Caki2 (cell line): ENCODE measurements at regions not wholly inside any gene's neighbourhood (a gene's known extent, or its start where the extent isn't known, plus 50 kb on each side); places are given as distances from the start of the nearest gene placed in this dataset.

Experiments
- DNase-seq: peaks from one replicate; pipeline ENCODE4 v3.0.0-alpha.2; 2015; ENCODE audit warnings: low read depth
- in situ Hi-C: cut with HindIII; loops from 2 replicates; pipeline ENCODE4 v1.10.0; 2016; ENCODE audit warnings: low sequenced_read_pairs, low pct_unique_long_range_greater_than_20kb, mixed read lengths

DNA sequence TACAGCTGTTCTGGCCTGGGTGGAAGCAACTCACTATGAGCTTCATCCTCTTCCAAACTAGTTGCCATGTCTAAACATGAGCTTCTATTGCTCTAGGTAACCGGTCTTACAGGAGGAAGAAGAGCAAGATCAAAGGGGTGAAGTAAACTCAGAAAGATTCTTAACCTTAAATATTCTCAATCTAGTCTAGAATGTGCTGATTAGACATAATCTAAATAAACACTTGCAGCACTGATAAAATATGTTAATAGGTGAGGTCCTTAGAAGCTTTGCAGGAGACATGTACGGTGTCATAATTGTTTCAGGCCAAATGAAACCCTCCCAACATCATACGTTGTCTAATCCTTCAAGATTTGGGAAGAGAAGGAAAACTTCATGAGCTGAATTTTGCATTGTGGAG, 431.6 kb upstream of the FSHR start:
- in situ Hi-C loops, result no loop called here
- no peak for DNase-seq

DNA sequence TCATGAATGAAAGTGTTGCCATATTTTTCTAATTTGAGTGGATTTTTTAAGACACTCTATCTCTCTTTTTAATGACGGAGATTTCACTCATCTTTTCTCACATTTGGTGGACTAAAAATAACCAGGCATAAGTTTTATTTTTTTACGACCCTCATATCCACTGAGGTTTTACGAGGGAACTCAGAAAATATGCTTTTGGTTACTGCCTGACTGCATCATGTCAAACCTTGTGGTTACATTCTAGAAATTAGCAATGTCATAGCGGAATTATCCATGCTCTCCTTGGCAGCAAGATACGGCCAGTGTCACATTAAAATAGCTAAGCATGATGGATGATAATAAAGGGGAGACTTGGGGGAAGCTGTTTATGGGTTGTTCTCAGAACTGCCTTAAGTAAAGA, 428.6 kb upstream of the FSHR start:
- in situ Hi-C loops, result no loop called here
- no peak for DNase-seq

DNA sequence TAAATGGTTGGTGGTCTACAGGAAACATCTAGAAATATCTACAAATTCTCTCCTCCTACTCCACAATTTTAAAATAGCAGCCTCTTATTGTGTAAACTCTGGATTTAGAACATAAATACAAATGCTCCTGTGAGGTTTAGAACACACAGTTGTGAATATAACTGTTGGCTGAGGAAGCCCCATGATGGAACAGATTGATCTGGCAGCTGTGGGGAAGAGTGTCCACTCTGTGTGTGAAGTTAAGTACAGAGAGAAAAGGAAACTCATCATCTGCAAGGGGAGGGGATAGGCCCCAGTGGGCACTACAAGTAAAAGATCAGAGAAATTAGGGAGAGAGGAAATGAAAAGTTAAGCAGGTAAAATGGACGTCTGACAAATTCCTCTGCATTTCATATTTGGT, 422.7 kb upstream of the FSHR start:
- in situ Hi-C loops, result no loop called here
- no peak for DNase-seq

DNA sequence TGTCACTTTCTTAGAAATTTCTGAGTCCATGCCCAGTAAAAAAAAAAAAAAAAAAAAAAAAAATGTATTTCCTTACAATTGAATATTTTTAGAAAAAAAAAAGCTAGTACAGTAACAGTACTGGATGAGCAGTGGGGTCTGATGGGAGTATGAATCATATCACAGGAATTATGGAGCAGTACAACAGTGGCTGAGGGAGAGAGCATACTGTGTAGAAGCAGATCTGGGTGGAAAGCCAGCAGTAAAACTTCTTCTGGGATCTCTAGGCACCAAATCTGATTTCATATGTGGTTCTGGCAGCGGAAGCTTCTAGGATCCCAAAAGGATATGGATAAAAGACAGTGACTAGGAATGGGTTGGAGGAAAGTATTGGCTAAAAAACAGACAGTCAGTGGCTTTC, 414.9 kb upstream of the FSHR start:
- in situ Hi-C loops, result no loop called here
- DNase-seq, result no peak

DNA sequence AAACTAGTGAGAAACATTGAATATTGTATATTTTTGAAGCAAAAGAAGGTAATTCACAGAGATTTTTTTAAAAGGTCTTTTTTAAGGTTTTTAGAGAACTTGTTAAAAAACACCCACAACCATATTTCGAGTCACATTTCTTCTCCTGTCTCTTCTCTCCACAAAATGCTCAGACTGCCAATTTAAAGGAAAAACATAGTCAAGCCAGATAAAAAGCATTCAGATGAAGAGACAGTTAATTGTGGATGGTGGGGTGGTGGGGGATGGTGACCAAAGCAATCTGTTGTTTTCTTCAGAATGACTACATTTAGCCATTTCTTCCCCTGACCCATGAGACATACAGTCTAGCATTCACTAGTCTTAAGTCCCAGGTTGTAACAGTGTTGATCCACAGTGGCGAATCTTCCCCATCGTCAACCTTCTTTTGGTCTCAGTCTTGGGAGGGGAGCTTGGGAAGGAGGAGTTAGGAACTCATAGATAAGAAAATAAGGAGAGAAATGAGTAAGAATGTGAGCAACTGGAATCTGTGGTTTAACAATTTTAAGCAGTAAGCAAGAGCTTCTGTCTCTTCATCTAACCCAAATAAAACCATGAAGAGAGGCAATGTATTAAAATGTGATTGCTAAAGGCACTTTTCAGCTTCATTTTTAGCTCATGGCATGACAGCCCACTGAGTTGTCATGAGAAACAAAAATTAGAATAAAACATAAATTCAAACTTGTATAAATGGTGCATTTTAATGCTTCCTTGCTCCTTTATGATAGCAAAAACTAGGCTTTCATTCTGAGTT, 413.7 kb upstream of the FSHR start:
- no peak for DNase-seq
- in situ Hi-C loops, result no loop called here

DNA sequence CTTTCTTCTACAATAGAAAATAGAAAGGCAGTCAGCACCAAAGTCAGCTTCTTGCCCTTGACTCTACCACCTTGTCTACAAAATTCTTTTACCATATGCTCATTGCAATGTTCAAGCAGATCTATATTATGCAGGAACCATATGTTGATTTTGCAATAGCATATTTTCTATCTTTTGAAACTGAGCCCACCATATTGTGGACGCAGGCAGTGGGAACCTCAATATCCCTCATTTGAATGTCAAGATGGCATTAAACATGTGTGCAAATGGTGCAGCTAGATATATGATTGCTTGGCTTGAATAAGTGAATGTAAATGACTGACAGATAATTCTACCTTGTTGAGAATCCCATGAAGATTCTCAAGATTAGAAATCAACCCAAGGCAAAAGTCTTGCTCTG, 412.7 kb upstream of the FSHR start:
- no peak for DNase-seq
- in situ Hi-C loops, result no loop called here

DNA sequence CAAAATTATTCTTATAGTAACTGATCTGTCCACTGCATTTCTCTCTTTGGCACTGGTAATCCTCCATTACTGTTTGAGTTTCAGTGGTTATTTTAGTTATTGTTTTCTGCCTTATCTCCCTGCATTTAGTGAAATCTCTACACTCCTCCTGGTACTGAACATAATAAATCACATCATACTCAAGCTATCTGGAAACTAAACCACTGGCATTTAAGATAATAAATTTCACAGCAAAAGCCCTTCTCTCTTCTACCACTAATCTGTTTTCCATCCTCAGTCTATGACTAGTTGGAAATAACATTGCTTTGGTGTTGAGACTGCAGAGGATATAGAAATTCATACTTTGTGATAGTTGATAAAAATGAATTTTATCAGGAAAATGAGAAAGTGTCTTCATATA, 399.3 kb upstream of the FSHR start:
- DNase-seq, result no peak
- in situ Hi-C loops, result no loop called here

DNA sequence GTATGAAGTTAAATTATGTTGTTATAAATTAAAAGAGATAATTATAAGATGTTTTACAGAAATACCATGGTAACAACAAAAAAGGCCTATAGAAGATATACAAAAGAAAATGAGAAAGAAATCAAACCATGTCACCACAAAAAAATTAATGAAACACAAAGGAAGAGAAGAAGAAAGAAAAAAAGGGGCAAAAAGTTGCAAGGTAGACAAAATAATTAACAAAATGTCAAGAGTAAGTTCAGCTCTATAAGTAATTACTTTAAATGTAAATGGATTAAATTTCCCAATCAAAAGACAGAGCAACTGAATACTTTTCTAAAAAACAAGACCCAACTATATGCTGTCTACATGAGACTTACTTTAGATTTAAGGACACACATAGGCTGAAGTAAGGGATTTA, 378.4 kb upstream of the FSHR start:
- no peak for DNase-seq
- in situ Hi-C loops, result no loop called here

DNA sequence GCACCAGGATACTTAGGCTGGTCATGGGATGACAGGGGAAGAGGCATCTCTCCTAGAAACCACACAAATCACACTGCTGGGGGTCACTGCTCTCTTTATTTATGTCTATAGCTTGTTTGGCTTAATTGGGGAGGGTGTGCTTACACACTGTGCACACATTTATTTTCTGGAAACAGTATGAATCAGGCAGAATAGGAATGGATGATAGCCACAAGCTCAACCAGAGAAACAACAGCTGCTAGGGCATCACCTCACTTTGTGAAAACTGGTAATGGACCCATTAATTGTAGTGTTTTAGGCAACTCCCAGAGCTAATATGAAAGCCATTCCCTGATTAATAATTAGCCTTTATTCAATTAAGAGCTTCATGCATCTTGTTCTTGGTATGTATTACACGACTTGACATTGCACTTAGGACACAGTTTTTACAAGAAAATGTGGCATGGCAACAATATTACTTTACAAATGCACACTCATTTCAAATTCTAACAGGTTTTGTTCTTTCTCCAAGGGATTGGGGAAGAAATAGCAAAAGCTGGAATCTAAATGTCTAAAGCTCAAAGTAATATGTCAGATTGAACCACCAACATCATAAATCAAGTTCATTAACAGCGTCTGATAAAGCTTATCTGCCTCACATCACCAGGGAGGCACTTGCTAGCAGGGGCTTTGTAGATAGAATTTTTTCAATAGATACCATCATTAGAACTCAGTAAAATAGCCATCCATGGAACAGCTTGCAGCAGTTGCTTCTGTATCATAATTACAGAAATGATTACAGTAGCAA, 361.9 kb upstream of the FSHR start:
- in situ Hi-C loops, result no loop called here
- DNase-seq, result no peak

DNA sequence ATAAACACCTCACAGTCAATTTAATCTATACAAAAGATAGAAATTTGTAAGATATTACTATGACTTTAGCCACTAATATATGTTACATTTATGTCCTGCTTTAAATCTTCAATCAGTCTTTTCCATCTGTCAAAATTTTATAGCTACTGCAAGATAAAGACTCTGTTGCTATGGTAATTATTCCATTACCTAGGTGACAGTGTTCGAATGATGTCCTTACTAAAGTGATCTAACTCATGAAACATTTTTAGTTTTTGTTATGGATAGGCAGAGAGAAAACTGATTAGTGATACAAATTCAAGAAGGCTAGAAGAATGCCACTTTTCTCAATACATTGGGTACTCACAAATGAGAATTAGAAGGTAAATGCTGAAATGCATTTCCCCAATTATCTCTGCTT, 359.9 kb upstream of the FSHR start:
- DNase-seq, result no peak
- in situ Hi-C loops, result no loop called here

DNA sequence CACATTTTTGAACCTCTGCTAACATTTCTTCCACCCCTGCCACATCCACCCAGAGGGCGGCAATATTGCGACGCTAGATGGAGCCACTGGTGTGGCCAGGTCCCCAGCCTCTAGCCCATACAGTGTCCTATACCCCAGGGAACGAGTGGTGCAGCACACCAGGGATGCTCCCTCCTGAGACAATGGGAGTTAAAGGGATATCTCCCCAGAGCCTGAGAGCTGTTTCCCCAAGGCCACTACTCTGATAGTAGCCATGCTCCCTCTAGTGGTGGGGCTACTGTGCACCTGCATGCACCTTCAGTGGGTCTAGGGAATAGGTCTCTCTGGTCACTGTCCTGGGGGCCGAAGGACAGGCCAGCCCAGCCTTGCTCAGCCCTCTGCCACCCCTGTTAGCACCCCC, 336.4 kb upstream of the FSHR start:
- DNase-seq, result no peak
- in situ Hi-C loops, result no loop called here

DNA sequence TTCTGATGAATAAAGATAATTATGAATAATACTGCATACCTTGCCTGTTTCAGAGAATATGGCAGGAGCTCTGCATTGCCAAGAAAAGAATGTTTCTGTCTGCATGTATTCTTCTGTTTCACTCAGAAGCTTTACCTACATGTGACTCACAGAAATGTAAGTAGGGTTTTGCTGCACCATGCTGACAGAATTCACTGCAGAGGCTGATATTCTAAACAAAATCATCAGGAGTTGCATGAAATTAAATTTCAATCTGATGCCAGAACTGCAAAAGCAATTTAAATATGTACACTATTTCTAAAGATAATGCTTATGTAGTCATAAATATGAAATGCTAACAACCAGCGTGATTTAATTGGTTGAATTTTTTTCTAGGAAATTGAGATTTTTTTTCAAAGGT, 332.8 kb upstream of the FSHR start:
- DNase-seq, result no peak
- in situ Hi-C loops, result no loop called here

DNA sequence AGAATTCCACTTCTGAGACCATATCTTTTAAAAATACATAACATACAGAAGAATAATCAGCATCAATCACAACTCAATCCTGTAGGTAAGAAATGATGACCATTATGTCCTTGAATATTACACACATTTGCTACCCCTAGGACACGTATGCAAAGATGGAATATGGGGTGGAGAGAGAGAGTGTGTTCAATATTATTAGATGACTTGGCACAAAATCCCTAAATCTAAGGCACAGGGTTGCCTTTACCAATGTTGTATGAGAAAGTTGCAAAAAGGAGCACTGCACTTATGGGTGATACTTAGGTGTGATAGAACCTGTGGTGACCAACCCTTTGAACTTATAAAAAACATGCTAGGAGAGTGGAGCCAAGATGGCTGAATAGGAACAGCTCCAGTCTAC, 326.2 kb upstream of the FSHR start:
- no peak for DNase-seq

DNA sequence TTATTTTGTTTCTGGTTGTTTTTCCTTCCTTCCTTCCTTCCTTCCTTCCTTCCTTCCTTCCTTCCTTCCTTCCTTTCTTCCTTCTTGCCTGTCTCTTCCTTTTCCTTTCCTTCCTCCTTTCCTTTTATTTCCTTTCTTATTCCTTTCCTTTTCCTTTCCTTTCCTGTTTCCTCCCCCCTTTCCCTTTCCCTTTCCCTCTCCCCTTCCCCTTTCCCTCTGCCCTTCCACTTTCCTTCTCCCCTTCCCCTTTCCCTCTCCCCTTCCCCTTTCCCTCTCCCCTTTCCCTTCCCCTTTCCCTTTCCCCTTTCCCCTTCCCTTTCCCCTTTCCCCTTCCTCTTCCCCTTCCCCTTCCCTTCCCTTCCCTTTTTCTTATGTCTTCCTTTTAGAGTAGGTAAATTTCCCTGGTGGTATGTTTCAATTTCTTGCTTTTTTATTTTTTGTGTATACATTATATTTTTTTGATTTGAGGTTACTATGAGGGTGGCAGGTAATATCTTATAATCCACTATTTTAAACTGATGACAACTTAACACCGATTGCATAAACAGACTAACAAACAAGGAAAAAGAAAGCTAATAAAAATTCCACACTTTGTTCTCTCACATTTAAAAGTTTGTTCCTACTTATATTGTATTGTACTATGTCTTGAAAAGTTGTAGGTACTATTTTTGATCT, 311.0 kb upstream of the FSHR start:
- no peak for DNase-seq
- in situ Hi-C loops, result no loop called here

More for the DNA sequence above, 326.2 kb upstream of the FSHR start:
- in situ Hi-C loops, result no loop called here

DNA sequence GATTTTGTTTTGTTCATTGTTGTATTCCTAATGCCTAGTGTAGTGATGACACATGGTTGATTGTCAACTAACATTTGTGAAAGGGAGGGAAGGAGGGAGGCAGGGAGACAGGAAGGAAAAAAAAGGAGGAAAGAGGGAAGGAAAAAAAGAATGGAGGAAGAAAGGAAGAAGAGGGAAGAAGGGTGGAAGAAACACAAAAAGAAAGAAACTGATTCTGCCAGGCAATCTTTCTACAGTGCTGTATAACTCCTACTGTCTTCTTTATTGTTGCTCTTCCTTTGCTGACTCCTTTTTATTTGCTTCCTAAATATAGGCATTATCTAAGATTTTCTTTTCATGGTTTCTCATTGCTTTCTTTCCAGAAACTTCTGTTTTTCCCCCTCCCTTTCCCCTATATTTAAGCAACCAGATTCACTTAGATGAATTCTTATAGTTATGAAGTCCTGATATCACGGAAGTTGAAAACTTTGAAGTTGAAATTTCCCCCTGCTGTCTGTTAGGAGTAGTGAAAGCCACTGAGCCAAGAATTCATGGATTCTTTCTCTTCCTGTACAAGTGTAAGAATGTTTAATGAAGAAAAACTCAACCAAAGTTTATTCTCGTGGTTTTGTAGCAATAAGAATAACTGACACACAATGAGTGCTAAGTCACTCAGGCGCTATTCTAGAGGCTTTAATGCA, 305.1 kb upstream of the FSHR start:
- in situ Hi-C loops, result no loop called here
- no peak for DNase-seq

DNA sequence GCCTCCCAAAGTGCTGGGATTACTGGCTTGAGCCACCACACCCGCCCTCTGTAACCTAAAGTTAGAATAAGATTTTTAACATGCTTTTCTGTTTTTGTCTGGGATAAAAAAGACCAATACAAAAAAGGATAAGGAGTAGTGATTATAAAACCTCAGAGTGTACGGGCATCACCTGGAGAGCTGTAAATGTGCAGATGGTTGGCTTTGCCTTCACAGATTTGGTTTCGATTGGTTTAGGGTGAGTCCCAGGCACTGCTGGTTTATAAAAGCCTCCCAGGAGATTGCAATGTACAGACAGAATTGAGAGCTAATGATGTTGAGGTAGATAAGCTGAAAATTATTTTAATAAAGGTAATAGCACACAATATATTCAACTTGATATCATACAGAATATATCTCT, 289.7 kb upstream of the FSHR start:
- DNase-seq, result no peak
- in situ Hi-C loops, result no loop called here

DNA sequence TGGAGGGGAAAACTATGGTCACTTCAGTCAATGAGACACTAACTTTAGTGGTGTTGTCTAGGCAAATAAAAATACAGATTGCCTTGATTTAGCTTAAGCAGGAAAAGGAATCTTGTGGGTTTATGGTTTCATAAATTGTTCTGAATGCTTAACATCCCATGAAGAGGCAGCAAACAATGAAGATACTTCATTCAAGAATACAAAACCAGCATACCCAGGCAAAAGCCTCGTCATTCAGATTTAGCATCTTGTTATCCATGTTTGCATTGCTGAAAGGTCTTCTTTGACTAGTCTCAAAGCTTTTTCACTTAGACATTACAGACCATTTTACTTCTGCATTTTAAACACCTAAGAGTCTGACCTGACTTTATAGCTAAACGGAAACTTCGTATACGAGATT, 272.7 kb upstream of the FSHR start:
- DNase-seq, result no peak
- in situ Hi-C loops, result no loop called here

DNA sequence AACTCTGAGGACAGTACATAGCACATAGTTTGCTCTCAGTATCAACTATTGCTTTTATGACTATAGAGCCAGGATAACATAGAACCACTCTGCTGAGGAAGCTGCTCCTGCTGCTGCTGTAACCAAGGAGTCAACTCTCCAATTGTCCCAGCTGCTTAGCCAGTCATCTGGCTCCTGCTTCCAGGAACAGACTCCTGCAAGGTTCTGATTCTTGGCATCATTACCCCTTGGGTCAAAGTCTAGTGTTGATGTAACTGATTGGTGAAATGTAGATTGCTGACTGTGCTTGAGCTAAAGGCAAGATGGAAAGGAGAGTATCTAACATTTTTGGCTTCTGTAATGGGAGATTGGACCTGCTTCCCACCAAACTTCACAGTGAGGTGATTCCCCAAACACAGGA, 261.9 kb upstream of the FSHR start:
- DNase-seq, result no peak
- in situ Hi-C loops, result no loop called here

DNA sequence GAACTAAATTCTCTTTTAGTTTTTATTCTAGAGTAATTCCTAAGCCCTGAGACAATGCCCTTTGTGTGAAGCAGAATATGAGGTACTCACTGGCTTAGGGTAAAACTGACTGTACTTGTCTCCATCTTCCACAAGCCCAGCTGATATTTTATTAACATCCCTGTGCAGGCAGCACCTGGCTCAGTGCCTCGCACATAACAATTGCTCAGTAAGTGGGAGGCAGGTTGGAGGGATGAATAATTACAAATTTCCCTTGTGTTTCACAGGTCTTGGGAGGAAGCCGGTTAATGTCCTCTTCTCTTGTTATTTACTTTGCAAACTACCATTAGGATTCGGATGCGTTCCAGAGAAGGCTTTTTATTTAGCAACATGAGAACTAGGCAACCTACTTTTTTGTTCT, 249.8 kb upstream of the FSHR start:
- in situ Hi-C loops, result no loop called here
- no peak for DNase-seq
